ENCODE measurements at regions not wholly inside any gene's neighbourhood (a gene's known extent, or its start where the extent isn't known, plus 50 kb on each side); places are given as distances from the start of the nearest gene placed in this dataset.
A peak's percentile ranks its signal among the peaks of the same experiment; 100 is the strongest.

- DNase-seq, result no peak
These were observed 598.4 kb downstream of the MBD2 start for GRCh38 chr18:53625997-53626599.

- DNase-seq, result no peak
These were observed 613.5 kb downstream of the MBD2 start for GRCh38 chr18:53610957-53611356.

DNA sequence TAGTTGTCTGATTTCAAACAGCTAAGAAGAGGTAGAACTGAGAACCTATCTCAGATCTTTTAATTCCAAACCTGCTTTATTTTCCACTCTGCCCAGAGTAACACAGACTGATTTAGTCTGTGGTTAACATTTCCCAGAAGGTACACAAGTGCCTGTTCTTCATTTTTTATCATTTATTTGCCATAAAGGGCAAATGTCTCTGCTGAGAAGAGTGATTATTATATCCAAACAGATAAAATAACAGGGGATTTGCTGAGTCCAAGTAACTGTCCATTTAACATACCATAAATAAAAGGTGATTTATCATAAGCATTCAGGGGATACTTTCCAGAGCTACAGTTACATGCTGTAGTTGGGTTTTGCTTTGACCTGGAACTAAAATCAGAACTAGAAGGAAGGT is 617.7 kb downstream of the MBD2 start:
- DNase-seq, result no peak

DNA sequence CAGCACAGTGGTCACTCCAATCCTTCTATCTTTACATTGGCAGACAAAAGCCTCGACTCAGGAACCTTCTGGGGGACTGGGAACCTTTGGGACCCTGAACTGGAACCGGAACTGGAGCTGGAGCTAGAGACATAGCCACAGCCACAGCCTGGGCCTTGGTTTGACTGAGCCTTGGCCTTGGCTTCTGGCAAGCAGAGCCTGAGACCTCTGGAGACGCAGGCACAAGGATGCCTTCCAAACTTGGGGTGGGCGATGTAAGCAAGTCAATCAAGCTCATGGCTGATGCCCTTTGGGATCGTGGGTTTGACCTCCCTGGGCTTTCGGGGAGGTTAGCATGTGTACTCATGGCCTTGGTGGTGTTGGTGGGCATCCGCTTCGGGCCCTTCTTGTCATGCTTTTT is 619.3 kb downstream of the MBD2 start:
- DNase-seq, result no peak

GRCh38 chr18:53603276-53603675 is 621.2 kb downstream of the MBD2 start:
- DNase-seq, result peak; percentile 13

- DNase-seq, result no peak
These were observed 623.1 kb downstream of the MBD2 start for GRCh38 chr18:53601344-53601743.

DNA sequence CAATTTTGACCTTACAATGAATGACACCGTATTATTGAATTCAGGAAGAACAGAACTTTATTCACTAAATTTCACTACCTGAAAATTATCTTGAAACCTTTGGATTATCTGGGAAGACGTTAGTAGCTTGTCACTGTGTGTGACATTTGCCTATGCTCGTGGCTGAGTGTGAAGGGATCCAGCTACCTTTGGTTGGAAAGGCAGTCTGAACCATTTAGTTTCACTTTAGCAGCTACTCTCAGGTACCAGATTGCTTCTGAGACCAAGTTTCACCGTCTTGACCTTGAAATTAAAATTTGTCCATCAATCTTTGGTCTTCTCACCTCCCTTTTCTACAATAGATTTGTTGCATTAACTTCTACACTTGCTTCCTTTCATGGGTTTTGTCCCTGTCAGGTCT is 637.5 kb downstream of the MBD2 start:
- no peak for DNase-seq

Data from NCI-H1092 (cell line).